ENCODE measurements at regions not wholly inside any gene's neighbourhood (a gene's known extent, or its start where the extent isn't known, plus 50 kb on each side); places are given as distances from the start of the nearest gene placed in this dataset.

- Histone ChIP-seq H3K27ac (no peak overlapping the region), H3K27me3 (peaks cover 0 to 84% (median 32%) of the 10 kb centered on the region in 3 donors), H3K4me3 (no peak overlapping the region), H3K9me3 (no peaks in the 10 kb centered on the region), H3K36me3 (no peaks in the 10 kb centered on the region), H3K4me1 (peaks cover 0 to 8% (median 3%) of the 10 kb centered on the region in 4 donors)
- peak in 1 of 2 donors; percentile 13 for DNase-seq
- 74 to 81% (median 81%) methylated on average over 18 of the region's 18 CpGs for WGBS, 5 donors
- intact Hi-C loops (cut with DNase I; ENCODE audit: low total_unique reads), result loop anchor here (10.0 kb wide), 1 partner anchor 731 kb away; no protein-coding TSS in a partner anchor
- TF ChIP-seq POLR2AphosphoS5 (IDR thresholded peaks at IDR 0.05) (no peak), EP300 (IDR thresholded peaks at IDR 0.05) (no peak), CTCF (IDR thresholded peaks at IDR 0.05) (no peak), POLR2A (IDR thresholded peaks at IDR 0.05) (no peak)
Measured at GRCh38 chr22:49305966-49306631, 521.6 kb downstream of the BRD1 start.

GRCh38 chr22:49305214-49305965, 522.3 kb downstream of the BRD1 start:
- Histone ChIP-seq H3K36me3 (no peaks in the 10 kb centered on the region), H3K27me3 (peaks cover 0 to 84% (median 32%) of the 10 kb centered on the region in 3 donors), H3K9me3 (no peaks in the 10 kb centered on the region), H3K27ac (no peak overlapping the region), H3K4me1 (peaks cover 0 to 8% (median 3%) of the 10 kb centered on the region in 4 donors), H3K4me3 (no peak overlapping the region)
- intact Hi-C loops (cut with DNase I; ENCODE audit: low total_unique reads), result loop anchor here (10.0 kb wide), 1 partner anchor 731 kb away; no protein-coding TSS in a partner anchor
- TF ChIP-seq CTCF (IDR thresholded peaks at IDR 0.05), result peak in 5 of 7 experiments; percentile 45 to 79 (median 72)
- TF ChIP-seq POLR2A (IDR thresholded peaks at IDR 0.05), result no peak
- peak; percentile 40 to 87 for DNase-seq
- 12 to 27% (median 17%) methylated on average over 11 to 20 of the region's 20 CpGs for WGBS, 5 donors

GRCh38 chr22:49303781-49304461, 523.8 kb downstream of the BRD1 start:
- H3K27me3 ChIP-seq, result peaks cover 0 to 86% (median 32%) of the 10 kb centered on the region in 3 donors
- no peak for TF ChIP-seq POLR2A (IDR thresholded peaks at IDR 0.05)
- no peak for TF ChIP-seq POLR2AphosphoS5 (IDR thresholded peaks at IDR 0.05)
- no peak for TF ChIP-seq EP300 (IDR thresholded peaks at IDR 0.05)
- TF ChIP-seq CTCF (IDR thresholded peaks at IDR 0.05), result no peak
- WGBS, 5 donors, result 80 to 86% (median 82%) methylated on average over 14 to 22 of the region's 22 CpGs
- intact Hi-C loops (cut with DNase I; ENCODE audit: low total_unique reads), result loop anchor here (10.0 kb wide), 1 partner anchor 729 kb away; no protein-coding TSS in a partner anchor
- H3K4me1 ChIP-seq, result peaks cover 0 to 8% (median 3%) of the 10 kb centered on the region in 4 donors
- DNase-seq, result peak in 1 of 2 donors; percentile 21
- no peak overlapping the region for H3K27ac ChIP-seq
- no peaks in the 10 kb centered on the region for H3K36me3 ChIP-seq
- no peak overlapping the region for H3K4me3 ChIP-seq
- no peaks in the 10 kb centered on the region for H3K9me3 ChIP-seq
